ENCODE measurements at regions not wholly inside any gene's neighbourhood (a gene's known extent, or its start where the extent isn't known, plus 50 kb on each side); places are given as distances from the start of the nearest gene placed in this dataset.

- no peak for DNase-seq
Observed at GRCh38 chr2:188158337-188159100, 133.2 kb upstream of the GULP1 start.

- no peak for DNase-seq
Observed at GRCh38 chr2:188159484-188159883, 132.2 kb upstream of the GULP1 start.

GRCh38 chr2:188170356-188170755 lies 121.3 kb upstream of the GULP1 start:
- no peak for DNase-seq

GRCh38 chr2:188176620-188177019 lies 115.1 kb upstream of the GULP1 start:
- DNase-seq: no peak

GRCh38 chr2:188181067-188181838 lies 110.4 kb upstream of the GULP1 start:
- DNase-seq: no peak

- no peak for DNase-seq
Observed at GRCh38 chr2:188181884-188182283, 109.8 kb upstream of the GULP1 start.

GRCh38 chr2:188187726-188188125 lies 103.9 kb upstream of the GULP1 start:
- DNase-seq: no peak

GRCh38 chr2:188189356-188189755 lies 102.3 kb upstream of the GULP1 start:
- no peak for DNase-seq

GRCh38 chr2:188193230-188193629 lies 98.4 kb upstream of the GULP1 start:
- no peak for DNase-seq

- no peak for DNase-seq
Observed at GRCh38 chr2:188196343-188197008, 95.2 kb upstream of the GULP1 start.

GRCh38 chr2:188199716-188200128 lies 92.0 kb upstream of the GULP1 start:
- DNase-seq: no peak

GRCh38 chr2:188201639-188202038 lies 90.0 kb upstream of the GULP1 start:
- no peak for DNase-seq

- DNase-seq: no peak
Observed at GRCh38 chr2:188202777-188203176, 88.9 kb upstream of the GULP1 start.

- DNase-seq: no peak
Observed at GRCh38 chr2:188203776-188204175, 87.9 kb upstream of the GULP1 start.

- DNase-seq: no peak
Observed at GRCh38 chr2:188204824-188205223, 86.8 kb upstream of the GULP1 start.

GRCh38 chr2:188207554-188207953 lies 84.1 kb upstream of the GULP1 start:
- DNase-seq: no peak

- no peak for DNase-seq
Observed at GRCh38 chr2:188209218-188209617, 82.5 kb upstream of the GULP1 start.

GRCh38 chr2:188217264-188217663 lies 74.4 kb upstream of the GULP1 start:
- no peak for DNase-seq

- DNase-seq: no peak
Observed at GRCh38 chr2:188219541-188219940, 72.1 kb upstream of the GULP1 start.

- DNase-seq: no peak
Observed at GRCh38 chr2:188220535-188220934, 71.1 kb upstream of the GULP1 start.

- no peak for DNase-seq
Observed at GRCh38 chr2:188227713-188228112, 64.0 kb upstream of the GULP1 start.

- DNase-seq: no peak
Observed at GRCh38 chr2:188235364-188235763, 56.3 kb upstream of the GULP1 start.

GRCh38 chr2:188238386-188238785 lies 53.3 kb upstream of the GULP1 start:
- no peak for DNase-seq
